Activated CD4-positive, CD25-positive, alpha-beta regulatory T cell (primary cell): ENCODE measurements at regions not wholly inside any gene's neighbourhood (a gene's known extent, or its start where the extent isn't known, plus 50 kb on each side); places are given as distances from the start of the nearest gene placed in this dataset.
"Not testable (repeated sequence)": the region's sequence is repeated elsewhere in the genome, so short reads cannot be mapped to it uniquely, and the experiment has no call there.

Experiments
- DNase-seq, 4 experiments: peaks; one replicate each; lab custom pipeline; 2025; lab: John Stamatoyannopoulos, UW

GRCh38 chr15:45948181-45948621 is 313.4 kb downstream of the SQOR start:
- DNase-seq = no peak

DNA sequence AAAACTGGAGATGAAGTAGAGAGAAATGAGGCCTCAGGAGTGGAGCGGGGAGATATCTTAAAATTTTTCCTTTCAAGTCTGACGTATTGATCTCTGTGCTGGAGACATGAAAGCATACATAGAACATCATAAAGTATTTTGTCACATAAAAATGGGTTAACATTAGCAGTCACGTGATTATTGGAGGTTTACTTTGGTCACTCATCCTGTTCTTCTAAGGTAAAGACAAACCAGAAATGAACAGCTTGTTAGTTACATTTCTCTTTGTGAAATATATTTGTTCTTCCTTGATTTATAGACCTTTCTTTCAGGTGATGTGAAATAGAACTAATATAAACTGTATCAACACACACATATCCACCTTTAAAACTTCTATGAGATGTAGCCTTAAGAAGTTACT is 324.1 kb downstream of the SQOR start:
- DNase-seq = no peak

GRCh38 chr15:45962733-45963132 is 327.9 kb downstream of the SQOR start:
- DNase-seq = no peak

DNA sequence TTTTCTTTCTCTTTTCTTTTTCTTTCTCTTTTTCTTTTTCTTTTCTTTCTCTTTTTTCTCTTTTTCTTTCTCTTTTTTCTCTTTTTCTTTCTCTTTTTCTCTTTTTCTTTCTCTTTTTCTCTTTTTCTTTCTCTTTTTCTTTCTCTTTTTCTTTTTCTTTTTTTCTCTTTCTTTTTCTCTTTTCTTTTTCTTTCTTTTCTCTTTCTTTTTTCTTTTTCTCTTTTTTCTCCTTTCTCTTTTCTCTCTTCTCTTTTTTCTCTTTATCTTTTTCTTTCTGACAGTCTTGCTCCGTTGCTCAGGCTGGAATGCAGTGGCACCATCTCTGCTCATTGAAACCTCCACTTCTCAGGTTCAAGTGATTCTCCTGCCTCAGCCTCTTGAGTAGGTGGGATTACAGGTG is 335.7 kb downstream of the SQOR start:
- no peak for DNase-seq

DNA sequence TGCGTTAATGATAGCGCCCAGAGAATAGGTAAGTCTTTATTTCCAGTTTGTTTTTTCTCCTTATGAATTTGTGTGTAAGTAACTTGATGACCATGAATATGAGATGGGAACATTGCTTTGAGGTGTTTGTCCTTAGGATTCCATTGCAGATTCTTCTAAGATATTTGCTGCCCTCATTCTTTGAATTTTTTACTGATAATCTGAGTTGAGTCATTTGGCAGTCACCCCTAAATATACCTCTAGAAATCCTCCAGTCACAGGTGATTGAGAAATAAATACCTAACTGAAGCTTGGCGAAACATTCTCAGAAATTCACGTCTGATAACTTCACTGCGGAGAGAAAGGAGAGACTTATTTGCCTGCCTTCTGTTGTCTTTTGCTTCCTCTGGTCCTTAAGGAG is 345.5 kb downstream of the SQOR start:
- no peak for DNase-seq

- no peak for DNase-seq
These were observed 346.8 kb downstream of the SQOR start for GRCh38 chr15:45981625-45982024.

GRCh38 chr15:45991863-45992262 is 357.0 kb downstream of the SQOR start:
- DNase-seq = no peak

GRCh38 chr15:45993072-45993471 is 358.2 kb downstream of the SQOR start:
- DNase-seq = no peak

DNA sequence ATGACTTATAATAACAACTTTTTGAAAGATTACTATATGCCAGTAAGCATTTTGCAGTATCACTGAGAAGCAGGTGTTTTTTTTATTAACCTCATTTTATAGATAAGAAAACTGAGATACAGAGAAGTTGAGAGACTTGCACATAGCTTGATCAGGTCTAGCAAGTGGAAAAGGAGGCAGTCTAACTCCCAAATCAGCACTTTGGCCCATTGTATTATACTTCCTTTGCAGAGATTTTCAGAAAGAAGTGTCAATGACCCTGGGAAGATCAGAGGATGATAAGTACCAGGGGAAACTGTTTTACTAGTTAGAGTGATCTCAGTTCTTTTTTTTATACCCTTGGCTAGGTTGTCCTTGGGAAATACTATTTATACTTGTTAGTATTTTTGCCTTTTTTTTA is 358.7 kb downstream of the SQOR start:
- DNase-seq = no peak

DNA sequence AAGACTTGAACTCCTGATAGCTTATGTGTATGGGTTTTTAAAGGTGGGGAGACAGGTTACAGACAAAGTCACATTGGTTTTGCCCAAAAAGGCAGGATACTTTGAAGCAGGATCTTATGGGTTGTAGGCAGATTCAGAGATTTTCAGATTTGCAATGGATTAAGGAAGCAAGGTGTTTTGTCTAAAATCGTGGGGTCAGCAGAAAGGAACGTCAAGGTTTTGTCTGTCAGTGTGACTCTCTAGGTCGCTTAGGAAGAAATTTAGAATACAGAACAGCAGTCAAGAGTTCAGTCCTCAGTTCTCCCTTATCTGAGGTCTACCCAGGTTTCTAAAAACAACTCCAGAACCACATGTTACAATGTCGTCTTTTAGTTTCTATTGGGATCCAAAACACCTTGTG is 361.0 kb downstream of the SQOR start:
- no peak for DNase-seq

DNA sequence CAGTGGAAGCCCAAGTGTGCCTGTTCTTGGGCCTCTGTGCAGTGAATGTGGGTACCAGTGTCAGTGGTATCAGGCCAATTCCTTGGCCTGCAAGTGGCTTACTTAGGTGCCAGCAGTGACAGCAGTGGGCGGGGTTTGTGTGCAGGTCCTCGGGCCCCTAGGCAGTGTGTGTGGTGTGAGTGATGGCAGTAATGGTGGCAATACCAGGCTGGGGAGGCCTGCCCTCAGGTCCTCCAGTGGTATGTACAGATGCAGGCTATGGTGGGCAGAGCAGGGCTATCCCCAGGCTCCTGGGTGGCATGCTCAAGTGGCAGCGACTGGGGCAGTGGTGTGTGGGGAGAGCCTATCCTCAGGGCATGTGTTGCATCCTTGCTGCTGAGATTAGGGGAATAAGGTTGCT is 379.7 kb downstream of the SQOR start:
- DNase-seq = no peak

GRCh38 chr15:46034755-46035154 is 399.9 kb downstream of the SQOR start:
- no peak for DNase-seq

- no peak for DNase-seq
These were observed 404.9 kb downstream of the SQOR start for GRCh38 chr15:46039703-46040102.

DNA sequence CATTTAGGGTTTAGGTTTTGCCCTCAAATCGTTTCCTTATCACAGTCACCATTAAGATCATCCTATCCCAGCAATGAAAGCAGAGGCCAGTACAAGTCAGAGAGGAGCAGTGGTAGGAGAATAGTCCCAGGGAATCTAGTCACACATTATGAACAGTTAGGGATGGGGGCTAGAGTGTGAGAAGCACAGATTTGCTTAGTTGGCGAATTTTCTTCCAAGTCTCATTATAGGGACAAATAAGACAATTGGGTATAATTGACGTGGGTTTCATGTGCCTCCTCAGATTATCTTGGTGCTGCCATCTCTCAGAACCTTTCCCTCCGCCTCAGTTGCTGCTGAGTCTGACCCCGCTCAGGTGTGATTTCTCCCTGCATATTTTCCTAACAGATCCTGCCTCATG is 407.1 kb downstream of the SQOR start:
- no peak for DNase-seq

DNA sequence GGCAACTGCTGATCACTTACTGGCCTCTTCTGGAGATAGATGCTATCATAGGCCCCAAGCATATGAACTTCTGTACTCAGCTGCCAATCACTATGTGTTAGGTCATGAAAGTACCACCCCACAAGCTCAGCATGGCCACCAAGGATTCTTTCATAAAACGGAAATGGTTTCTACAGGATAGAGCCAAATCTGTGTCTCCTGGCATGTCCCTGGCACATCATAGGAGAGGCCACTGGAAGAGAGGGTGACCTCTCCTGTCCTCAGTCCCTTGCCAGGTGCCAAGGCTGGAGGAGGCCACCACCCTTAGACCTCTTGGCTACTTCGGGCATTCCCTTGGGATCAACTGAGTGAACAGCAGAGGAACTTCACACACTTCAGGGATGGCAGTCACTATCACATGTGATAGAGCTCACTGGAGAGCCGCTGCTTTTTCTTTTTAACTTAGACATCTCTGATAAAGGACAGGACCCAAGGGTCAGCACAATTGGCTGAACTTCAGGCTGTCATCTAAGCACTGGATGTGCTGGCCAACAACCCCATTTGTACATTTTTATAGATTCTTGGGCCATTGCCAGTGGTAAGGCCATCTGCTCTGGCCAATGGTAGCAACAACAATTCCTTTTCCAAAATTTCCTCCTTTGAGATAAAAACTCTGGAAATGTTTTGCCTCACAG is 425.2 kb downstream of the SQOR start:
- DNase-seq = no peak

DNA sequence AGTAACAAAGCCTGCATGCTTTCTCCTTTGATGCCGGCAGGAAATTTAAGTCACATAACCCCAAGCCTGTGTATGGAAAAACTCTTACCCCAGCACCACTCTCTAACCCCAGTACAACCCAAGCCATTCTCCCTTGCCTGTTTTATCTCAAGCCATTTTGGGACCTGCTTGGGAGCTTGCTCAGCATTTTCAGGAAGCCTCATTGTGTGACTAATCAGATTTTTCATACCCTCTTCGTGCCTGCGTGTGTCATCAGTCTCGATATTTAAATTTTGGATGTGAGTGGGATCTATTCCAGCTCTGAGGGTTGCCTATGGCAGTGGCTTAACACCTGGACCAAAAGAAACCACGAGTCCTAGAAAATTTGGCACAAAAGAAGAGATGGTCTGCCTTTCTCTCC is 426.2 kb downstream of the SQOR start:
- DNase-seq = no peak

DNA sequence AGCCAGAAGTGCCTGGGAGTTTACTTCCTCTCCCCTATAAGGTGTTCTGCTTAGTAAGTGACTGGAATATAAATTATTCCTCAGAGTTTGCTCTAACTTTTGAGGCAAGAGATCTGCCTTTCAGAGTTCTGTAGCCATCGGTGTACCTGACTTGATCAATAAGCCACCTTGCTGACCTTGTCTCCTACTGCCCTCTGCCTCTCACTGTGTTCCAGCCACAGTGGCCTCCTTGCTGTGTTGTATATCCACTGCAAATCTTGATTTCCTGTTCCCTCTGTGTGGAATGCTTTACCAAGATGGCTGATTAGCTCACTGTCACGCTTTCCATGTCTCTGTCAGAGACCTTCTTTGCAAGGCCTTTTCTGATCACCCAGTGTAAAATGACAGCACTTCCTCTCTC is 442.4 kb downstream of the SQOR start:
- no peak for DNase-seq

GRCh38 chr15:46079046-46079445 is 444.2 kb downstream of the SQOR start:
- no peak for DNase-seq

DNA sequence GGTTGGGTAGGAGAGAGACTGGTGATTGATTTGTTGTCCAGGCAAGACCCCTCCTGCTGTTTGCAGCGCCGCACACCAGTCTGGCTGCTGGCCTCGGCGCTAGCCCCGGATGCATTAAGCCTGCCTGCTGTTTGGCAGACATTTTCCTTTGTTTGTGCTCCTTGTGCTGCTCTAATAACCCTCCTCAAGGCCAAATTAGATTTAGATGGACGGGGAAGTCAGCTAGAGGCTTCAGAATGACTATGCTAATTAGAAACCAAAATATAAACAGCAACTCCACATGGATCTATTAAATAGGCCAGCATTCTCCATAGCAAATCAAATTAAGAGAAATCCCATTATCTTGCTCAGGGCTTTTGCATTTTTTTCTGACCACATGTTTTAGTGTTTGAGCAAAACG is 445.2 kb downstream of the SQOR start:
- DNase-seq = no peak

DNA sequence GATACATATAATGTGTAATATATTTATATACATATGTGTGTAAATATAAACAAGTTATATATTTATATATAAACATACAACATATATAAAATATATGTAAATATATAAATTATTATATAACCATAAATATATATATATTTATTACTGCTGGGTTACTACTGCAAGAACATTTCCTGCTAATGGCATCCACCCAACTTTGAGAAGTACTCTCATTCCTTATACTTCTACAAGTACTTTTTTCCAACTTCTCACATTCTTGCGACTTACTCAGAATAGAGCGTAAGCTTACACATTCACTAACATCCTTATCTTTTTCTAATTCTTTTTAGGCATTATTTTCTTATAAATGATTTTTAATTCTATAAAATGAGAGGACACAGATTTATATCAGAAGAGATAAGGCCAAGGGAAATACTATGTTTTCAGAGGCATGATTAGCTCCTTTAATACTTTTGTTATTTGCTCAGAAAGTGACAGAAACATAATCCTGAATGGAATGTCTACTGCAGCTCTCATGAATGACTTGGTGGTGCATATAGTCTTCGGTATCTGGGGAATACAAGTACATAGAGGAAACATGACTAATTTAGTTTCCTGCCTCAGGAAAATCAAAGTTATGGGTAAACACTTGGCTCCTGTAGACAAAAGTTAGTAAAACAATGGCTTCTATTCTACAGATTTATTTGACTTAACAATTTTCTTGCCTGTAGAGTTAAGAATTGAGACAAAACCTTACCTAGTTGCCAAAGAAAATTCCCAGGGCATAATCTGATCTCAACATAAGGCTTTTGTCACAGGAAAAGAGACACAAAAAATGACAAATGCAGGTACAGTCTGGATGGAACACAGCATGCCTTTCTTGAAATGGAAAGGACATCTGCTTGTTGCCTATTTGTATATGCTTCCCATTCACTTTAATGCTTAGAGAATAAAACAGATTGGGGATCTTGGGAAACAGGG is 453.9 kb downstream of the SQOR start:
- no peak for DNase-seq

- DNase-seq = no peak
These were observed 454.7 kb downstream of the SQOR start for GRCh38 chr15:46089467-46089935.

GRCh38 chr15:46091860-46092450 is 457.1 kb downstream of the SQOR start:
- no peak for DNase-seq

- DNase-seq = not testable (repeated sequence)
These were observed 463.2 kb downstream of the SQOR start for GRCh38 chr15:46098006-46098405.
